ENCODE measurements at regions not wholly inside any gene's neighbourhood (a gene's known extent, or its start where the extent isn't known, plus 50 kb on each side); places are given as distances from the start of the nearest gene placed in this dataset.

GRCh38 chr14:101229666-101230065 lies 326.1 kb upstream of the RTL1 start:
- intact Hi-C loops (cut with DNase I; ENCODE audit: low total_unique reads): no loop called here
- H3K4me3 ChIP-seq (ENCODE audit: low read depth, poor library complexity, severe bottlenecking): no peak overlapping the region
- DNase-seq (ENCODE audit: low spot score in 2 of 2): peak in 1 of 2 donors; percentile 59
- WGBS, 2 donors: 58 to 59% methylated on average over 6 to 10 of the region's 27 CpGs
- TF ChIP-seq CTCF (IDR thresholded peaks at IDR 0.05) (no peak), POLR2A (IDR thresholded peaks at IDR 0.05) (no peak)

- DNase-seq (ENCODE audit: low spot score in 2 of 2): peak in 1 of 2 donors; percentile 54
- no peak for TF ChIP-seq POLR2A (IDR thresholded peaks at IDR 0.05)
- no peak for TF ChIP-seq CTCF (IDR thresholded peaks at IDR 0.05)
- 83 to 87% methylated on average over 13 of the region's 15 CpGs for WGBS, 2 donors
- intact Hi-C loops (cut with DNase I; ENCODE audit: low total_unique reads): no loop called here
- H3K4me3 ChIP-seq (ENCODE audit: low read depth, poor library complexity, severe bottlenecking): no peak overlapping the region
These were observed 326.8 kb upstream of the RTL1 start for GRCh38 chr14:101230161-101230850.

GRCh38 chr14:101230851-101231550 lies 327.5 kb upstream of the RTL1 start:
- 69 to 76% methylated on average over 5 of the region's 5 CpGs for WGBS, 2 donors
- intact Hi-C loops (cut with DNase I; ENCODE audit: low total_unique reads): no loop called here
- peak in 1 of 2 donors; percentile 52 for DNase-seq (ENCODE audit: low spot score in 2 of 2)
- no peak overlapping the region for H3K4me3 ChIP-seq (ENCODE audit: low read depth, poor library complexity, severe bottlenecking)
- TF ChIP-seq POLR2A (IDR thresholded peaks at IDR 0.05): no peak
- no peak for TF ChIP-seq CTCF (IDR thresholded peaks at IDR 0.05)

GRCh38 chr14:101231828-101232227 lies 328.3 kb upstream of the RTL1 start:
- no peak overlapping the region for H3K4me3 ChIP-seq (ENCODE audit: low read depth, poor library complexity, severe bottlenecking)
- 86 to 90% methylated on average over 4 of the region's 4 CpGs for WGBS, 2 donors
- peak in 1 of 2 donors; percentile 69 for DNase-seq (ENCODE audit: low spot score in 2 of 2)
- TF ChIP-seq POLR2A (IDR thresholded peaks at IDR 0.05): no peak
- no peak for TF ChIP-seq CTCF (IDR thresholded peaks at IDR 0.05)
- intact Hi-C loops (cut with DNase I; ENCODE audit: low total_unique reads): no loop called here

- 70 to 72% methylated on average over 21 of the region's 21 CpGs for WGBS, 2 donors
- DNase-seq (ENCODE audit: low spot score in 2 of 2): peak in 1 of 2 donors; percentile 80
- TF ChIP-seq CTCF (IDR thresholded peaks at IDR 0.05) (no peak), POLR2A (IDR thresholded peaks at IDR 0.05) (no peak)
- no peak overlapping the region for H3K4me3 ChIP-seq (ENCODE audit: low read depth, poor library complexity, severe bottlenecking)
- intact Hi-C loops (cut with DNase I; ENCODE audit: low total_unique reads): no loop called here
These were observed 328.8 kb upstream of the DIO3 start for GRCh38 chr14:101232340-101233020.
